GM12878 (cell line): ENCODE measurements at regions not wholly inside any gene's neighbourhood (a gene's known extent, or its start where the extent isn't known, plus 50 kb on each side); places are given as distances from the start of the nearest gene placed in this dataset.

Experiments used
- ATAC-seq: fragments of 200-7000 bp; cut with Tn5 transposase; 3 replicates; pipeline ENCODE4 v1.9.1; 2020; ENCODE audit warnings: mild to moderate bottlenecking, moderate library complexity
- BruUV-seq: library from RNA; stranded (reverse); fragments of 400-500 nt; replicated peaks from 2 replicates; lab custom pipeline; 2021; lab: Mats Ljungman, UMichigan
- CTCF ChIA-PET: fragments of 300-600 bp; sonication (Branson Sonifier 250); formaldehyde crosslinking; extraction: SDS; loops from one replicate; lab custom pipeline; 2021; ENCODE audit warnings: inconsistent platforms; lab: Yijun Ruan, JAX
- POLR2A ChIA-PET: fragments of 350-600 bp; formaldehyde crosslinking; extraction: SDS; loops from one replicate; lab custom pipeline; 2021; ENCODE audit warnings: inconsistent platforms; lab: Charles Lee
- RAD21 ChIA-PET: fragments of 300-600 bp; sonication (Branson Sonifier 250); formaldehyde crosslinking; loops from one replicate; lab custom pipeline; 2023; ENCODE audit warnings: antibody characterized with exemption; ENCODE audit not compliant: unreplicated experiment; lab: Charles Lee
- SMC1A ChIA-PET: fragments of 300-600 bp; sonication (Branson Sonifier 250); formaldehyde crosslinking; loops from one replicate; lab custom pipeline; 2023; ENCODE audit not compliant: unreplicated experiment, uncharacterized antibody; lab: Charles Lee
- DNase-seq: peaks from one replicate; pipeline ENCODE4 v3.0.0-alpha.2; 2011; ENCODE audit warnings: low read depth, low spot score
- FAIRE-seq: peaks from 3 replicates; lab custom pipeline; 2011; peaks lifted over from hg19 to GRCh38; lab: Jason Lieb, UNC
- H2AFZ ChIP-seq: 2 replicates; pipeline ENCODE4 v1.6.0; 2011; ENCODE audit warnings: low read depth, low read length, control low read depth; ENCODE audit not compliant: control insufficient read depth
- H3K27ac ChIP-seq: 2 replicates; pipeline ENCODE4 v1.5.1; 2011; ENCODE audit warnings: control low read depth; ENCODE audit not compliant: control insufficient read depth, insufficient read depth
- H3K27me3 ChIP-seq, 2 experiments: replicated peaks in 1 of 2; 2 replicates each; pipeline versions ENCODE4 v1.6.0 to v1.6.1; 2011; ENCODE audit warnings: low read length in 1 of 2; ENCODE audit not compliant: control insufficient read depth in 2 of 2, insufficient read depth in 2 of 2
- H3K36me3 ChIP-seq, 2 experiments: 2 replicates each; pipeline ENCODE4 v1.5.1; 2011; ENCODE audit warnings: low read length in 1 of 2; ENCODE audit not compliant: control insufficient read depth in 2 of 2, insufficient read depth in 2 of 2
- H3K4me1 ChIP-seq: 2 replicates; pipeline ENCODE4 v1.6.1; 2011; ENCODE audit warnings: mild to moderate bottlenecking, low read length, moderate library complexity, mixed read lengths; ENCODE audit not compliant: control insufficient read depth, insufficient read depth
- H3K4me2 ChIP-seq: 2 replicates; pipeline ENCODE4 v1.6.0; 2011; ENCODE audit warnings: control low read depth; ENCODE audit not compliant: control insufficient read depth, insufficient read depth
- H3K4me3 ChIP-seq: fragments of 200-600 bp; sonication (generic); 2 replicates; pipeline ENCODE4 v1.5.1; 2016
- H3K79me2 ChIP-seq: 2 replicates; pipeline ENCODE4 v1.6.0; 2011; ENCODE audit warnings: low read length; ENCODE audit not compliant: control insufficient read depth, insufficient read depth
- H3K9ac ChIP-seq: 2 replicates; pipeline ENCODE4 v1.8.0; 2011; ENCODE audit warnings: low read length, control low read depth, mixed read lengths; ENCODE audit not compliant: control insufficient read depth, insufficient read depth
- H3K9me3 ChIP-seq: replicated peaks from 3 replicates; pipeline ENCODE4 v1.5.1; 2011; ENCODE audit warnings: mild to moderate bottlenecking, low read length; ENCODE audit not compliant: control insufficient read depth, insufficient read depth
- H4K20me1 ChIP-seq: 2 replicates; pipeline ENCODE4 v1.6.0; 2011; ENCODE audit not compliant: control insufficient read depth, insufficient read depth
- CTCF ChIP-seq, 3 experiments: IDR thresholded peaks in 2 of 3; conservative IDR thresholded peaks in 1 of 3; 2 replicates each; pipeline ENCODE4 v1.5.1; 2011; ENCODE audit warnings: low read depth in 3 of 3, low read length in 3 of 3, mild to moderate bottlenecking in 3 of 3, control low read depth in 2 of 3, moderate library complexity in 2 of 3, inconsistent platforms in 1 of 3, mixed read lengths in 1 of 3; ENCODE audit not compliant: control insufficient read depth in 2 of 3, insufficient read depth in 1 of 3; ENCODE audit errors: extremely low read depth in 1 of 3
- GATAD2B ChIP-seq: fragments of 450-650 bp; conservative IDR thresholded peaks from 2 replicates; pipeline ENCODE4 v1.6.1; 2017; ENCODE audit warnings: low read depth, mild to moderate bottlenecking, moderate library complexity
- JUNB ChIP-seq: IDR thresholded peaks from 2 replicates; pipeline ENCODE4 v1.6.1; 2016; ENCODE audit warnings: antibody characterized with exemption, mild to moderate bottlenecking
- NFYB ChIP-seq: IDR thresholded peaks from 2 replicates; pipeline ENCODE4 v1.6.1; 2011; ENCODE audit warnings: low read depth, mild to moderate bottlenecking, low read length, improper control_type of control experiment, moderate library complexity; ENCODE audit not compliant: insufficient read depth
- RAD51 ChIP-seq: fragments of 450-650 bp; IDR thresholded peaks from 2 replicates; pipeline ENCODE4 v1.6.1; 2016; ENCODE audit warnings: moderate library complexity, mild to moderate bottlenecking, inconsistent platforms
- RFX5 ChIP-seq: IDR thresholded peaks from 2 replicates; pipeline ENCODE4 v1.6.1; 2011; ENCODE audit warnings: low read depth, low read length, improper control_type of control experiment
- SPI1 ChIP-seq: IDR thresholded peaks from 2 replicates; pipeline ENCODE4 v1.6.1; 2011; ENCODE audit warnings: low read depth, mild to moderate bottlenecking, low read length, moderate library complexity, borderline replicate concordance; ENCODE audit not compliant: insufficient read depth
- USF2 ChIP-seq: IDR thresholded peaks from 2 replicates; pipeline ENCODE4 v1.6.1; 2011; ENCODE audit warnings: low read depth, low read length, improper control_type of control experiment, borderline replicate concordance
- WGBS: methylation state at CpG from one replicate; pipeline ENCODE4 v1.1.6; 2016; ENCODE audit warnings: low lambda C conversion rate; ENCODE audit not compliant: insufficient replicate concordance, insufficient coverage; ENCODE audit errors: missing lambda C conversion rate; 5-methylcytosine and 5-hydroxymethylcytosine counted together
- in situ Hi-C: fragments of 300-500 bp; cut with MboI; formaldehyde crosslinking; loops from 9 replicates; pipeline ENCODE4 v1.14.3; 2018; ENCODE audit warnings: mixed read lengths
- intact Hi-C: fragments of 100-400 bp; cut with micrococcal nuclease; formaldehyde crosslinking; loops from one replicate; pipeline ENCODE4 v1.14.2; 2022; ENCODE audit not compliant: unreplicated experiment
- TF ChIP-seq, protein P1 (sequence below): fragments of 450-650 bp; IDR thresholded peaks from 2 replicates; pipeline ENCODE4 v1.6.1; 2018; ENCODE audit warnings: borderline replicate concordance, mild to moderate bottlenecking; ENCODE audit not compliant: partially characterized antibody

DNA sequence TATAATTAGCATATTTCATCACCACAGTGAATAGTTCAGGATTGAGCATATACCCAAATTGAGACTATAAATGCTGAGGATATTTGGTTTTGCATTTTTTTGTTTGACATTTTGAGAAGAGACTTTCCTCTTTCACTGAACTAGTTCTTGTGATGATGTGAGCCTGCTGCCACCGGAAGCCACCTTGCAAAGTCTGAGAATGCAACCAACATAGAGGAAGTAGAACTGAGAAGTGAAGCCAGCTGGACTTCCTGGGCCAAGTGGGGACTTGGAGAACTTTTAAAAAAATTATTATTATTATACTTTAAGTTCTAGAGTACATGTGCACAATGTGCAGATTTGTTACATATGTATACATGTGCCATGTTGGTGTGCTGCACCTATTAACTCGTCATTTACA lies 102.3 kb downstream of the RPE65 start:
- SMC1A ChIA-PET: interaction anchor here (1.4 to 7.4 kb wide), 3 partner anchors 226 to 581 kb away, joined by 5 to 83 read pairs (median 24); no protein-coding TSS in a partner anchor
- RAD21 ChIA-PET: interaction anchor here (9.4 kb wide), 1 partner anchor 227 kb away, joined by 125 read pairs; no protein-coding TSS in a partner anchor
- no peaks in the 10 kb centered on the region for H3K36me3 ChIP-seq
- H2AFZ ChIP-seq: no peak overlapping the region
- DNase-seq (peak; percentile 35), ATAC-seq (peak; percentile 85), FAIRE-seq (no peak)
- no peak overlapping the region for H3K9ac ChIP-seq
- 0 out of 2 replicates have a peak overlapping the region, but pooled peaks have one; percentile 13 for H3K4me2 ChIP-seq
- H3K79me2 ChIP-seq: no peaks in the 10 kb centered on the region
- in situ Hi-C loops: no loop called here
- POLR2A ChIA-PET: no interaction called here
- H3K4me1 ChIP-seq: no peaks in the 10 kb centered on the region
- H4K20me1 ChIP-seq: no peaks in the 10 kb centered on the region
- intact Hi-C loops: loop anchor here (5.0 kb wide), 1 partner anchor 580 kb away; no protein-coding TSS in a partner anchor
- no peaks in the 10 kb centered on the region for H3K27me3 ChIP-seq
- H3K9me3 ChIP-seq: no peaks in the 10 kb centered on the region
- H3K27ac ChIP-seq: no peak overlapping the region
- H3K4me3 ChIP-seq: no peak overlapping the region
- TF ChIP-seq RAD51 (no peak), SPI1 (peak; percentile 36; the same call in 1 of the 2 replicates)
- no TSS peak for BruUV-seq
- CTCF ChIA-PET: interaction anchor here (0.6 to 9.7 kb wide), 7 partner anchors 27 to 718 kb away, joined by 3 to 178 read pairs (median 3); no protein-coding TSS in a partner anchor
- 15% methylated on average over 2 of the region's 2 CpGs for WGBS

- no peak overlapping the region for H3K27ac ChIP-seq
- no peak overlapping the region for H3K4me2 ChIP-seq
- H3K4me1 ChIP-seq: no peaks in the 10 kb centered on the region
- in situ Hi-C loops (no loop called here), intact Hi-C loops (loop anchor here (1.0 to 5.0 kb wide), 2 partner anchors 226 to 579 kb away; no protein-coding TSS in a partner anchor)
- no peaks in the 10 kb centered on the region for H3K79me2 ChIP-seq
- H4K20me1 ChIP-seq: no peaks in the 10 kb centered on the region
- H3K36me3 ChIP-seq: no peaks in the 10 kb centered on the region
- no peak overlapping the region for H3K4me3 ChIP-seq
- no peak overlapping the region for H3K9ac ChIP-seq
- ChIA-PET CTCF (interaction anchor here (0.6 to 9.7 kb wide), 21 partner anchors 10 to 1002 kb away, joined by 3 to 178 read pairs (median 3); no protein-coding TSS in a partner anchor), RAD21 (interaction anchor here (0.6 to 9.4 kb wide), 6 partner anchors 125 to 1391 kb away, joined by 3 to 125 read pairs (median 4); no protein-coding TSS in a partner anchor), SMC1A (interaction anchor here (0.7 to 7.4 kb wide), 9 partner anchors 8 to 817 kb away, joined by 3 to 83 read pairs (median 5); no protein-coding TSS in a partner anchor), POLR2A (no interaction called here)
- FAIRE-seq: peak; percentile 7
- BruUV-seq: no TSS peak
- H2AFZ ChIP-seq: no peak overlapping the region
- peak; percentile 56 for ATAC-seq
- no peak for DNase-seq
- H3K9me3 ChIP-seq: no peaks in the 10 kb centered on the region
- 35% methylated on average over 3 of the region's 3 CpGs for WGBS
- no peaks in the 10 kb centered on the region for H3K27me3 ChIP-seq
- TF ChIP-seq RFX5: no peak
- TF ChIP-seq GATAD2B: no peak
- TF ChIP-seq USF2: no peak
- no peak for TF ChIP-seq NFYB
- TF ChIP-seq JUNB: no peak
- TF ChIP-seq CTCF (IDR thresholded peaks at IDR 0.05 in 2 of 3, conservative IDR thresholded peaks at IDR 0.05 in 1 of 3; ENCODE audit: control insufficient read depth in 2 of 3, extremely low read depth in 1 of 3, insufficient read depth in 1 of 3, low read depth in 3 of 3, low read length in 3 of 3): peak; percentile 1 to 33 (median 24); a peak in 3 of 6 replicates
- TF ChIP-seq, protein P1, sequence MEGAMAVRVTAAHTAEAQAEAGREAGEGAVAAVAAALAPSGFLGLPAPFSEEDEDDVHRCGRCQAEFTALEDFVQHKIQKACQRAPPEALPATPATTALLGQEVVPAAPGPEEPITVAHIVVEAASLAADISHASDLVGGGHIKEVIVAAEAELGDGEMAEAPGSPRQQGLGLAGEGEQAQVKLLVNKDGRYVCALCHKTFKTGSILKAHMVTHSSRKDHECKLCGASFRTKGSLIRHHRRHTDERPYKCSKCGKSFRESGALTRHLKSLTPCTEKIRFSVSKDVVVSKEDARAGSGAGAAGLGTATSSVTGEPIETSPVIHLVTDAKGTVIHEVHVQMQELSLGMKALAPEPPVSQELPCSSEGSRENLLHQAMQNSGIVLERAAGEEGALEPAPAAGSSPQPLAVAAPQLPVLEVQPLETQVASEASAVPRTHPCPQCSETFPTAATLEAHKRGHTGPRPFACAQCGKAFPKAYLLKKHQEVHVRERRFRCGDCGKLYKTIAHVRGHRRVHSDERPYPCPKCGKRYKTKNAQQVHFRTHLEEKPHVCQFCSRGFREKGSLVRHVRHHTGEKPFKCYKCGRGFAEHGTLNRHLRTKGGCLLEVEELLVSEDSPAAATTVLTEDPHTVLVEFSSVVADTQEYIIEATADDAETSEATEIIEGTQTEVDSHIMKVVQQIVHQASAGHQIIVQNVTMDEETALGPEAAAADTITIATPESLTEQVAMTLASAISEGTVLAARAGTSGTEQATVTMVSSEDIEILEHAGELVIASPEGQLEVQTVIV: no peak
Measured at GRCh38 chr1:68346188-68346808, 103.5 kb downstream of the RPE65 start.
